HG02840 (cell line): ENCODE measurements at regions not wholly inside any gene's neighbourhood (a gene's known extent, or its start where the extent isn't known, plus 50 kb on each side); places are given as distances from the start of the nearest gene placed in this dataset.
"Not testable (repeated sequence)": the region's sequence is repeated elsewhere in the genome, so short reads cannot be mapped to it uniquely, and the experiment has no call there.

Experiments
- ATAC-seq: cut with Tn5 transposase; IDR thresholded peaks from one replicate; pipeline ENCODE4 v1.9.1; 2021; ENCODE audit warnings: mild to moderate bottlenecking, moderate library complexity, moderate number of reproducible peaks; ENCODE audit not compliant: unreplicated experiment, low FRiP score

- ATAC-seq = no peak
Observed at GRCh38 chr13:111411919-111412650, 91.6 kb downstream of the TEX29 start.

DNA sequence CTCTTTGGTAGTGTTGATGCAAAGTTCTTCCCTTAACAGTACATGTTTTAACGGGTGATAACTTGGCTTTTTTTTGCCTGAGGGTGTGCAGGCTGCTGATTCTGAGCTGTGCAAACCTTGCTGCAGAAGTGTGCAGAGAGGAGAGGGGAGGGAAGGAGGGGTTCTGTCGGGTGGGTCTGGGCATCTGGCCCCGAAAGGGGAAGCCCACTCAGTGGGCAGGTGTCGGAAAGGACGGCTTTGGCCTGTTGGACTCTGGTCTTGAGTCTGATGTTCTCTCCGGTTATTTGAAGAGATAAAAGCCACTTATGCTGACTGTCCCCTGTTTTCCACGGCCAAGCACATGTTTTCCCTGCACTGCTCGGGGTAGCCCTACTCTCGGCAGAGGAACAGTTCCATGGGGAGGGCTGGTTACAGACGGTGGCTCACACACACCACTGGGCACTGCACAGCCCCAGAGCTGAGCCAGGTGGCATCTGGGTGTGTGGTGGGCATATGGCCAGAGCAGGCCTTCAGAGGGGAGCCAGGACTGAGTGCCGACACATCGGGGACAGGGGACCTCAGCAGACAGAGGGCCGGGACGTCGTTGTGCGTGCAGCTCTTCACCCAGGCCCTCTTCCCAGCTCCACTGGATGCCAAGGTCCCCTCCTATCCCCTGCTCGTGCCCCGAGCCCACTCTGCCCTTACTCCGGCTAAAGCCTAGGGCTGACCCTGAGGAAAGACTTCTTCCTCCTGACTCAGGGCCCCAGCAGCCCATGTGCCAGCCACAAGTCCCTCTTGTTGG is 93.2 kb downstream of the TEX29 start:
- no peak for ATAC-seq

- no peak for ATAC-seq
Observed at GRCh38 chr13:111414341-111414740, 93.9 kb downstream of the TEX29 start.

DNA sequence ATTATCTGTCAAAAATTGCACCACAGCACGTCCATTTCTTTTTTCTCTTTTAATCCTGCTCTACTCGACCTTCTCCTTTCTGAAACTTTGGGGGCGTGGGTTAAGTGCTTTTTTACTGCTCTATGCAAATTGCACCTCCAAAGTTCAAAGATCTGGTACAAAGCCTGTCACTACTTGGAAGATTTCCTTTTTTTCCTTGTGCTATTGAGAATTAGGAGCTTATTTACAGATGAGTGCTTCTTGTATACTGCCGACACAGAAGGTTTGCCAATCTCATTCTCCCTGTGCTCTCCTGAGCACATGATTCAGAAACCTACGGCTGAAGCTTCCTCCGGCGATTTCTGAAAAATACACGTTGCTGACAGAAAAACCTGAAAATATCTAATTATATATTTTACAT is 94.8 kb downstream of the TEX29 start:
- no peak for ATAC-seq

- no peak for ATAC-seq
Observed at GRCh38 chr13:111415765-111416164, 95.3 kb downstream of the TEX29 start.

DNA sequence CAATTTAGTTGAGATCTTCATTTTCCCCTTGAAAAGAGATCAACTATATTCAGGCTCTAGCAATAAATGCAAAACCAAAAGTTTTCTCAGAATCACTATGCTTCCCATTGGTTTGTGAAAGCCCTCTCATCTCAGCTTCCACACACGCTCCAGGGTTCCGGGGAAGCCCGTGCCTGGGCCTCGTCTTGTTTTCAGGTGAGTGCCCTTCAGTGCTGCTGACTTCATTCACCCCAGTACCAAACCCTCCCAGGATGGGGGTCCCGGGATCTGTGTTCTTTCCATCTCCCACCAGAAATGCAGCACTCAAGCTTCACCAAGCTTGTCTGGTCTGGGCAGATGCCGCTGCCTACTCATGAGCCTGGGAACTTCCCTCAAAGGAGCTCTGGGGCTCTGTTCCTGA is 97.7 kb downstream of the TEX29 start:
- ATAC-seq = no peak

- no peak for ATAC-seq
Observed at GRCh38 chr13:111420113-111420876, 99.9 kb downstream of the TEX29 start.

GRCh38 chr13:111421216-111421615 is 100.8 kb downstream of the TEX29 start:
- no peak for ATAC-seq

DNA sequence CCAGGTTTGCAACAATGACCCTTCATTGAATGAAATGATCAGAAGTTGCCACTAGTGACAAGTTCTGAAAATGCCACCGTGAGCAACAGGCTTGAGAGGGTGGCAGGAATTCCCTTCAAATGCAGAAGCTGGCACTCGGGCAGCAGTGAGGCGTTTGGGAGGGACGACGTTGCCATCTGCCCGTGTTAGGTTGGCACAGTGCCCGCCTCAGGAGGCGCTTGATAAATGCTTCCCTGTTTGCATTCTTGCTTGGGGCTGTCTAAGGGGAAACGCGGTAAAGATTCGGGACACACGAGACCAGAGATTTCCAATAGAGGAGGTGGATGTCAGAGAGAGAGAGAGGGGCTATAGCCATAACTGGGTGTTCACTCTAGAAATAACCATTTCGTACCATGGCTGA is 101.9 kb downstream of the TEX29 start:
- ATAC-seq = no peak

DNA sequence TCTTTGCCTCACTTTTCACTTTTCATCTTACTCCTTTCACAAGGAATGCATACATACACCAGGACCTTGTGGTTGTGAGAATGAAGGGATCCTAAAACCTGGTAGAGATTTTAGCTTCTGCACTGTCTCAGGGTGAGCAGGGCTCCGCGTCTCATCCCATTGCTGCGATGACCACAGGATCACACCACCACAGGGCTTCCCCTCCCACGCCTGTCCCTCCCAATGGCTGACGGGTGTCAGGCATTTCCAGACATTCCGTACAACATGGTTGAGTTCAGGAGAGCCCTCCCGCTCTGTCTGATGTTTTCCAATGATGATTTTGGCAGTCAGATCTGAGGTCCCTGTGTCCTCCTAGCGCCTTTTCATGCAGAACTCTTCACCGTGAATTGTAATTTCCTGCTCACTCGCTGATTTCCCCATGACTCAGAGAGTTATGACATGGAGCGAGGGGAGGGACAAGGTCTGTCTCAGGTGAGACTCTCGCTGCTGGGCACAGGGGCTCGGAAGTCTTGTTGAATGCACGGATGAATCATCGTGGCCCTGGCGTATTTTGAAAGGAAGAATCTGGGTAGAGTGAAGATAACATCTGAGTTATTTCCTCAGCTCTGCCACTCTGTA is 102.8 kb downstream of the TEX29 start:
- no peak for ATAC-seq

GRCh38 chr13:111424134-111424533 is 103.7 kb downstream of the TEX29 start:
- ATAC-seq = no peak

DNA sequence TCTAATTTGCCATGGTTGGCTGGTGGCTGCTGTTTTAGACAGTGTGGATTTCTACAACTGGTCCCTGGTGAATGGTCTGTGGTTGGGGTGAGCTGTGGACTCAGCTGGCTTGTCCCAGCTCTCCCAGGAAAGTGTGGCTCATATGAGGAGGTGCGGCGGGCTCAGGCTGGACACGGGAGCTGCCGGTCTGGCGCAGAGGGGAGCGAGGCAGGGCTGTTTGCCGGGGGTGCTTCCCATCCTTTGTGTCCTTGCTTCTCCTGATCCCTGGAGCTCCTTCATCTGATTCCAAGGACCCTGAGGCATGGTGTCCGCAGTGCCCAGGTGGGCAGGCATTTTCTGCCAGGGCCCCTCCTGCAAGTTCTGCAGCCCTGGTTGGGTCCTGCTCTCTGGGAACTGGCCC is 104.9 kb downstream of the TEX29 start:
- ATAC-seq = no peak

- peak; percentile 60 for ATAC-seq
Observed at GRCh38 chr13:111429064-111429558, 108.7 kb downstream of the TEX29 start.

GRCh38 chr13:111431206-111431605 is 110.8 kb downstream of the TEX29 start:
- ATAC-seq = no peak

DNA sequence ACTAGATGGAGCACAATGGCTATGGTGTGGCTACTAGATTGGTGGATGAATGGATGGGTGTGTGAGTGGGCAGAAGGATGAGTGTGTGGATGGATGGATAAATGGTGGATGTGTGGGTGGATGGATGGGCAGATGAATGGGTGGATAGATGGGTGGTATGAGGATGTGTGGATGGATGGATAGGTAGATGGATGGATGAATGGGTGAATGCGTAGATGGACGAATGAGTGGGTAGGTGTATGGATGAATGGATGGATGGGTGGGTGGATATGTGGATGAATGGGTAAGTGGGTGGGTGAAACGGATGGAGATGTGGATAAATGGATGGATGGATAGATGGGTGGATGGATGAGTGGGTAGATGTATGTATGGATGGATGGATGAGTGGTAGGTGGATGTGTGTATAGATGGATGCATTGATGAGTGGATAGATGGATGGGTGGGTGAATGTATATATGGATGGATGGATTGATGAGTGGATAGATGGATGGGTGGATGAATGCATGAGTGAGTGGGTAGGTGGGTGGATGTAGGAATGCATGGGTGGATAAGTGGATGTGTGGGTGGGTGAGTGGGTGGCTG is 114.2 kb downstream of the TEX29 start:
- ATAC-seq = no peak

GRCh38 chr13:111436446-111436845 is 116.0 kb downstream of the TEX29 start:
- no peak for ATAC-seq

- no peak for ATAC-seq
Observed at GRCh38 chr13:111437417-111437816, 117.0 kb downstream of the TEX29 start.

GRCh38 chr13:111437856-111438547 is 117.6 kb downstream of the TEX29 start:
- no peak for ATAC-seq

DNA sequence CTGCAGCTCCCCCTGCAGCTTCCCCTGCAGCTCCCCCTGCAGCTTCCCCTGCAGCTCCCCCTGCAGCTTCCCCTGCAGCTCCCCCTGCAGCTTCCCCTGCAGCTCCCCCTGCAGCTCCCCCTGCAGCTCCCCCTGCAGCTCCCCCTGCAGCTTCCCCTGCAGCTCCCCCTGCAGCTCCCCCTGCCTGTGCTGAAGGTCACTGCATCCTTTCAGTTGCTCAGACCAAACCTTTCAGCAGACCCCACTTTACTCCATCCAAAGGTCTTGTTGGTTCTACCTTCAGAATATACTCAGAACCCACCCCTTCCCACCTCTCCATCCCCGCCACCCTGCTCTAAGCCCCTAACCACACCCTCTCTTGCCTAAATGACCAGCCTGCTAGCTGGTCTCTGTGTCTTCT is 120.0 kb downstream of the TEX29 start:
- not testable (repeated sequence) for ATAC-seq

DNA sequence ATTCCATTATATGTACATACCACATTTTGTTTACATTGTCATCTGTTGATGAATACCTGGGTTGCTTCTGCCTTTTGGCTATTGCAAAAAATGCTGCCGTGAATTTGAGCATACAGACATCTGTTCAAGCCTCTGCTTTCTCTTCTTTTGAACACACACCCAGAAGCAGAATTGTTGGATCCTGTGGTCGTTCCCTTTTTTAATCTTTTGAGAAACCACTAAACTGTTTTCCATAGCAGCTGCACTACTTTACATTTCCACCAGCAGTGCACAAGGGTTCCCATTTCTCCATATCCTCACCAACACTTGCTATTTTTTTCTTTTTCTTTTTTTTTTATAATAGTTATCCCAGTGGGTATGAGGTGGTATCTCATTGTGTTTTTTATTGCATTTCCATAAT is 123.5 kb downstream of the TEX29 start:
- ATAC-seq = no peak
